Stimulated activated naive CD8-positive, alpha-beta T cell treated with anti-CD3 and anti-CD28 coated beads, Interleukin-15, amount 100 ng/mL, for 72 hours (primary cell): ENCODE measurements at regions not wholly inside any gene's neighbourhood (a gene's known extent, or its start where the extent isn't known, plus 50 kb on each side); places are given as distances from the start of the nearest gene placed in this dataset.
"Not testable (repeated sequence)": the region's sequence is repeated elsewhere in the genome, so short reads cannot be mapped to it uniquely, and the experiment has no call there.

Experiments used
- ATAC-seq: fragments of 150-1000 bp; cut with Tn5 transposase; 2 replicates; pipeline ENCODE4 v1.10.0; 2021; ENCODE audit warnings: mild to moderate bottlenecking, moderate library complexity
- DNase-seq, 2 donors: peaks; one replicate each; pipeline ENCODE4 v3.0.0; 2021 to 2022
- H3K27ac Mint-ChIP-seq, 2 donors: one replicate each; pipeline ENCODE4 v1.8.0; 2022; ENCODE audit warnings: mild to moderate bottlenecking in 2 of 2, mixed read lengths in 2 of 2, moderate library complexity in 2 of 2
- H3K27me3 Mint-ChIP-seq: one replicate; pipeline ENCODE4 v1.8.0; 2022; ENCODE audit warnings: mixed read lengths
- H3K4me1 Mint-ChIP-seq: one replicate; pipeline ENCODE4 v1.8.0; 2022; ENCODE audit warnings: mild to moderate bottlenecking, mixed read lengths
- H3K4me3 Mint-ChIP-seq, 2 donors: one replicate each; pipeline ENCODE4 v1.8.0; 2022; ENCODE audit warnings: mild to moderate bottlenecking in 2 of 2, mixed read lengths in 2 of 2, moderate library complexity in 1 of 2
- H3K9me3 Mint-ChIP-seq, 2 donors: one replicate each; pipeline ENCODE4 v1.8.0; 2022; ENCODE audit warnings: mixed read lengths in 2 of 2

DNA sequence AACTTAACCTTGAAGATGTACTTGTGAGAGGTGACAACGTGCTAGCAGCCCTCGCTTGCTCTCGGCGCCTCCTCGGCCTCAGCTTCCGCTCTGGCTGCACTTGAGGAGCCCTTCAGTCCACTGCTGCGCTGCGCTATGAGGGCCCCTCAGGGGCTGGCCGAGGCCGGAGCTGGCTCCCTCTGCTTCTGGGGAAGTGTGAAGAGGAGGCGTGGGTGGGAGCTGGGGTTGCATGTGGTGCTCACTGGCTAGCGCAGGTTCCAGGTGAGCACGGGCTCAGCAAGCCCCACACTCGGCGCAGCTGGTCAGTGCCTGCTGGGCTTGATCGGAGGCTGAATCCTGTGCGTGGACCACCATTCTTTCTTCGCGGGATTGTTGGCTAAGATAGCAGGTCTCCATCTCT lies 166.1 kb downstream of the MRPS30 start:
- H3K4me3 Mint-ChIP-seq = no peak overlapping the region
- no peak overlapping the region for H3K27ac Mint-ChIP-seq
- no peaks in the 10 kb centered on the region for H3K4me1 Mint-ChIP-seq
- H3K9me3 Mint-ChIP-seq = peaks cover 6 to 12% of the 10 kb centered on the region in 2 donors
- DNase-seq (no peak), ATAC-seq (no peak)
- H3K27me3 Mint-ChIP-seq = no peaks in the 10 kb centered on the region

DNA sequence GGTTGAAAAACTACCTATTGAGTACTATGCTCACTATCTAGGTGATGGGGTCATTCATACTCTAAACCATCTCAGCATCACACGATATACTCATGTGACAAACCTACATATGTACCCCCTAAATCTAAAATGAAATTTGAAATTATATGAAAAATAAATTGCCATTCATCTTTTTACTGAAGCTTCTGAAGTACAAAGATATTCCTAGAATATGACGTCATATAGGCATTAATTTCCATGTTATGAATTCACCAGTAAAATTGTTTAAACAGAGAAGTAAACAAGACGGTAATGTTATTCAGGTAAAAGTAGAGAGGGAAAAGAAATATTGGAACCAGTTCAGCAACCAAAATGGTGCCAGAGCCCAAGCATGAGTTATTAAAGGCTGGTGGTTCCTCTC lies 173.0 kb downstream of the MRPS30 start:
- Mint-ChIP-seq H3K9me3 (peaks cover 26 to 58% of the 10 kb centered on the region in 2 donors), H3K4me1 (no peaks in the 10 kb centered on the region), H3K4me3 (no peak overlapping the region), H3K27ac (no peak overlapping the region), H3K27me3 (no peaks in the 10 kb centered on the region)
- ATAC-seq (no peak), DNase-seq (no peak)

DNA sequence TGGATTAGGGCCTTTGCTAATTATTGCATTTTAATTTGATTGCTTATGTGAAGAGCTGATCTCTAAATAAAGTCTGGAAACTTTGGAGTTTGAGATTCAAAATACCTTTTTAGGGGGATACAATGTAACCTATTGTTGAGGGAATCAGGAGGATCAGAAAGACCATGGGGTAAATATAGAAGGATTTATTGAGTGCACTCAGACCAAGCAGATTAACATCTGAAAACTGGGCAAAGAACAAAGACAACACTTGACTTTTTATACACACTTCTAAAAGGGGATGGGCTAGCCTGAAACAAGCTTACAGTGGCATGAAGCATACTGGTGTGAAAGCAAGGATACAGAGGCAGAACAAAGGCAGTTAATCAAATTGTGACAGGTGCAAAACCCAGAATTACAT lies 174.3 kb downstream of the MRPS30 start:
- no peak overlapping the region for H3K27ac Mint-ChIP-seq
- peaks cover 26 to 68% of the 10 kb centered on the region in 2 donors for H3K9me3 Mint-ChIP-seq
- no peaks in the 10 kb centered on the region for H3K27me3 Mint-ChIP-seq
- DNase-seq = no peak
- no peaks in the 10 kb centered on the region for H3K4me1 Mint-ChIP-seq
- ATAC-seq = no peak
- no peak overlapping the region for H3K4me3 Mint-ChIP-seq

DNA sequence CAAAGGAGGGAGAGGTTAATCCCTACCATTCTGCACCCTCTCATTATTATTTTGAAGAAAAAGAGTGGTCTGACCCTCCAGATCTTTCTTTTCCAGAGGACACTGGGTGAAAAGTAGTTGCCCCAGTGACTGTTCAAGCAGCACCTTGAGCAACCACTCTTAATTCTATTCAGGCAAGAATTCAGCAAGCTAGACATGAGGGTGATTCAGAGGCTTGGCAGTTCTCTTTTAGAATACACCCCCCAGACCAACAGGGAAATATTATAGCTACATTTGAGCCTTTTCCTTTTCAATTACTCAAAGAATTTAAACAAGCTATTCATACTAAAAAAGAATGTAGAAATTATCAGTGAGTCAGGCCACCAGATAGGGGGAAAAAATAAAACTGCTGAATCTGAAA lies 178.3 kb downstream of the MRPS30 start:
- DNase-seq (no peak), ATAC-seq (no peak)
- Mint-ChIP-seq H3K9me3 (peaks cover 22 to 65% of the 10 kb centered on the region in 2 donors), H3K4me1 (no peaks in the 10 kb centered on the region), H3K27ac (no peak overlapping the region), H3K27me3 (no peaks in the 10 kb centered on the region), H3K4me3 (no peak overlapping the region)

DNA sequence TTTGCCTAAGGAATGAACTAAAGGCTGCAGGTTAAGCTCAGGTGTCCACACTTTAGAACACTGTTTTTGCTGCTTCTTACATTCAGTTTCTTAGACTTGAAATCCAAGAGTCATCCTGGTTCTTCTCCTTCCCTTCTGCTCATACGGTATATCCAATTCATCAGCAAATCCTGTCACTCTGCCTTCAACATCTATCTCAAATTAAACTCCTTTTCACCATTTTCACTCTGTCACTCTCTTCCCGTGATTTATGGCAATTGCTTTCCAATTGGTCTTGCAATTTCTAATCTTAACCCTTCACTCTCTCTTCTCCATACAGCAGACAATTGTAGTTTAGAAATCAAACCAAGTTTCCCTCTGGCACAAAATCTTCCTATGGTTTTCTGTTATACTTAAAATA lies 182.9 kb downstream of the MRPS30 start:
- H3K27ac Mint-ChIP-seq = no peak overlapping the region
- DNase-seq (no peak), ATAC-seq (no peak)
- H3K9me3 Mint-ChIP-seq = peaks cover 15 to 31% of the 10 kb centered on the region in 2 donors
- no peak overlapping the region for H3K4me3 Mint-ChIP-seq
- H3K27me3 Mint-ChIP-seq = no peaks in the 10 kb centered on the region
- H3K4me1 Mint-ChIP-seq = no peaks in the 10 kb centered on the region

DNA sequence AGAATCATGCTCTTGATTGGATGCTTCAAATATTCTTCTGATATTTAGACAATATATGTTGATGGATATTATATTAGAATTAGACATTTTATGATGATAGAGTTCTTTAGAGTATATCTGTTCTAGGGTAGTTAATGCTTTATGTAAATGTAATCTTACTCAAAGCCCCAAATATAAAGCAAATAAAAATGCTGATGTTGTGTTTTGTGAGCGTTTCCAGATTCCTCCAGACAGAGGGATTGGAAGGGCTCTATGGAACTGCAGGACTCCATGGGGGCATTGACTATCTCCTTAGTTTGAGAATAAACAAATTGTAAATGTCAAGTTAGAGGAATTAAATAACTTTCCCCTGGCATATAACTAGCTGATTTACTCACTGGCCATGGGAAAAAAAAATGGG lies 184.5 kb downstream of the MRPS30 start:
- H3K4me1 Mint-ChIP-seq = no peaks in the 10 kb centered on the region
- no peak for DNase-seq

DNA sequence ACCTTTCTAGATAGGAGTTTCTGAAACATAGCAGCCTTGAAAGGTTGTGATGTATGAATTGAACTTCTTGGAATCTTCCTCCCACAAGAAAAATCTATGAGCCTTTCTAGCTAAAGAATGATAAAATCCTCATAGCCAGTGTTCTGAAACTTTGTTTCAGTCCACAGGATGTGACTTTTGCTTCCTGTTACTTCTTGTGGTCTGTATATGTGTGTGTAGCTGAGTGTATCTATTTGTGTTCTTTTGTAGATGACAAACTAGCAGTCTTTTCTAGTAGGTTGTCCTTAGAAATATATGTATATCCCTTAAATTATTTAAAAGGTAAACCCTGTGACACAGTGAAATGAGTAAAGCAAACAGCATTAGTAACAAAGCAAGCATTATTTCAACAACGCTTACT lies 188.8 kb downstream of the MRPS30 start:
- ATAC-seq = no peak
- Mint-ChIP-seq H3K4me3 (no peak overlapping the region), H3K27ac (no peak overlapping the region), H3K9me3 (no peaks in the 10 kb centered on the region), H3K27me3 (no peaks in the 10 kb centered on the region), H3K4me1 (no peaks in the 10 kb centered on the region)
- no peak for DNase-seq

More for the DNA sequence above, 184.5 kb downstream of the MRPS30 start:
- H3K27ac Mint-ChIP-seq = no peak overlapping the region
- H3K4me3 Mint-ChIP-seq = no peak overlapping the region
- ATAC-seq = no peak
- H3K9me3 Mint-ChIP-seq = peaks cover 15 to 20% of the 10 kb centered on the region in 2 donors
- no peaks in the 10 kb centered on the region for H3K27me3 Mint-ChIP-seq

DNA sequence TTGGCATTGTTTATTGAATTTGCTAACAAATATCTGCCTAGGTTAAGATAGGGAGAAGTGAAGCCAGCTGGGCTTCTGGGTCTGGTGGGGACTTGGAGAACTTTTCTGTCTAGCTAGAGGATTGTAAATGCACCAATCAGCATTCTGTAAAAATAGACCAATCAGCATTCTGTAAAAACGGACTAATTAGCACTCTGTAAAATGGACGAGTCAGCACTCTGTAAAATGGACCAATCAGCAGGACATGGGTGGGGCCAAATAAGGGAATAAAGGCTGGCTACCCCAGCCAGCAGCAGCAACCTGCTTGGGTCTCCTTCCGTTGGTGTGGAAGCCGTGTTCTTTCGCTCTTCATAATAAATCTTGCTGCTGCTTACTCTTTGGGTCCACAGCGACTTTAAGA lies 198.4 kb downstream of the MRPS30 start:
- H3K9me3 Mint-ChIP-seq = not testable (repeated sequence)

DNA sequence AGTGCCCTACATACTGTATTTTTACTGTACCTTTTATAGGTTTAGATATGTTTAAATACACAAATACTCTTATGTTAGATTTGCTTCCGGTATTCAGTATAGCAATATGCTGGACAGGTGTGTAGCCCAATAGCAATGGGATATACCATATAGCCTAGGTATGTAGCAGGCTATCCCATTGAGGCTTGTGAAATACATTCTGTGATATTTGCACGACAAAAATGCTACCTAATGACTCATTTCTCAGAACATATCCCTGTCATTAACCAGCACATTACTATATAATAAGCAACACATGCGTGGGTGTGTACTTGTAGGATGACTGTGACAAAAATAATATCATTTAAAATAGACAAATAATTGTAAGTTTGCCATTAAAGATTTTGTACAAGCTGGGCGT lies 208.8 kb downstream of the MRPS30 start:
- DNase-seq (no peak), ATAC-seq (no peak)
- Mint-ChIP-seq H3K27ac (no peak overlapping the region), H3K4me3 (no peak overlapping the region), H3K4me1 (no peaks in the 10 kb centered on the region), H3K9me3 (peaks cover 0 to 4% of the 10 kb centered on the region in 2 donors), H3K27me3 (no peaks in the 10 kb centered on the region)

More for the DNA sequence above, 198.4 kb downstream of the MRPS30 start:
- not testable (repeated sequence) for H3K4me3 Mint-ChIP-seq, H3K27me3 Mint-ChIP-seq, H3K27ac Mint-ChIP-seq, H3K4me1 Mint-ChIP-seq, ATAC-seq, DNase-seq

DNA sequence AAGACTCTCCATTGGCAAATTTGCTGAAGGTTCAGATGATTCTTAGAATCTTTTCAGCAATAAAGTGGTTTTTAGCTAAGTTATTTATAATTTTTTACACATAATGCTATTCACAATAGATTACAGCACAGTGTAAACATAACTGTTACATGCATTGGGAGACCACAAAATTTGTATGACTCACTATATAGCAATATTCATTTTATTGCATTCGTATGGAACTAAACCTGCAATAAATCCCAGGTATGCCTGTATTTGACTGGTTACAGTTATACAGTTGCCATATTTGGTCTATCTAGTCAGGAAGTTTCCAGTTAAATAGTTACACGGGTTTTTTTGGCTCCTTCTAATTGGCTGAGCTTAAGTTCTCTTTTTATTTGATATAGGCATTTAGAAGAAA lies 220.8 kb downstream of the MRPS30 start:
- Mint-ChIP-seq H3K27me3 (no peaks in the 10 kb centered on the region), H3K4me3 (no peak overlapping the region), H3K27ac (no peak overlapping the region), H3K4me1 (no peaks in the 10 kb centered on the region), H3K9me3 (peaks cover 7% of the 10 kb centered on the region in 2 donors)
- DNase-seq = no peak
- ATAC-seq = no peak

DNA sequence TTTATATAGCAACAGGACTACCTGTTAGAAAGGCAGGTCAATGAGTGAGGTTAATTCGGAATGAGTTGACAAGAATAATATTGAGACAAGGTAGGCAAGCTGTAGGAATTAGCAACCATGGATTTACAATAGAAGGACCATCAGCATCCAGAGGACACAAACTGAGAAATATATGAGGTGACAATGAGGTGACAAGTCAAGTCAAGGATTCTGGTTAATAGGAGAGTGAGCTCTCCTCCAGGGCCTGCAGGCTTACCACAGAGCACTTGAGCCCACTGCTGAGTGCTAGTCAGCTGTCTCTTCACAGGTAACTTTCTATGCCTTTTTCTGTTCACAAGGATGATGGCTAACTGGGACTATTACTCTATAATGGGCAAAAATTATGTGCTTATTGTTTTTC lies 227.2 kb downstream of the MRPS30 start:
- H3K27ac Mint-ChIP-seq = no peak overlapping the region
- ATAC-seq (no peak), DNase-seq (no peak)
- H3K4me1 Mint-ChIP-seq = no peaks in the 10 kb centered on the region
- H3K4me3 Mint-ChIP-seq = no peak overlapping the region
- H3K9me3 Mint-ChIP-seq = no peaks in the 10 kb centered on the region
- no peaks in the 10 kb centered on the region for H3K27me3 Mint-ChIP-seq

DNA sequence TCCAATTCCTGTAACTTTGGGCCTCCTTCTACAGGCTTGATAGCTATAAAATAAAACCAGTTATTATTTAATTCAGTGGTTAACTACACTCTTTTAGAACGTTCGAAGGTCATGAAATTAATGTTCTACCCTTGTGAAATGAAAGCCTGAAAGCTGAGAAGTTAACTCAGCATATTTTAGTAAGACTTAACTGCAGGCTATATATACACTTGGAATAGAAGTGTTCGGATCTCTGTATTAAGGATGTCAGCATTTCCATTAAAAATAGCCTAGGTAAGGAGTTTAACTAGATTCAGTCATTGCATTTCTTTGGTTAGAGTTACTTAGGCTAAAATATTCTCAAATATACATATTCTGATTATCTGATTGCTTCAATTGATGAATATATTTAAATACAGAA lies 229.2 kb downstream of the MRPS30 start:
- no peaks in the 10 kb centered on the region for H3K9me3 Mint-ChIP-seq
- no peak for ATAC-seq
- no peak overlapping the region for H3K4me3 Mint-ChIP-seq
- no peaks in the 10 kb centered on the region for H3K27me3 Mint-ChIP-seq
- no peaks in the 10 kb centered on the region for H3K4me1 Mint-ChIP-seq
- no peak overlapping the region for H3K27ac Mint-ChIP-seq
- DNase-seq = no peak

DNA sequence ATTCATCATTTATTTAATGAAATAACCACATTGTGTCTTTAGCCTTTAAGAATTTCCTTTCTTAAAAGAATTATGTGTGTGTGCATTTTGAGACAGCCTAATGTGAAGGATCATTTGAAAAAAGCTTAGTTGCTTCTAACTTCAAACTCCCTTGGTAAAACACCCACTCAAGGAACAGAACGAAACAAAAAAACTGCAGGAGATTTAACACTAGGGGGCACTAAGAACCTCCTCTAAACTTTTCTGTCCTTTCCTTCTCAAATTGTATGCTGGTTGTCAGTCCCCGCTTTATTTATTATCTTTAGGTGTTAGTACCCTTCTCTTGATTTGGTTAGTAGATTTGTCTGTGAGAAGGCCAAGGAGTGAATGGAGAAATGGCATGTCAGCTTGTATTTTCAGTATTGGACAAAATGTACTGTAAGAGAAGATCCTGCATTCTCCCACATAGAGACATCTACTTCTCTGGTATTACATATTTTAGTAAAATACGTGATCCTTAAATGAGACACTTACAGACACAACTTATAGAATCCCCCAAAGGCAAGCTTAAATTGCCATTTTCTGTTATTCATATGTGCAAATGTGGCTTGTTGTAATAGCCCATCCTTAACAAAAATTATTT lies 229.7 kb downstream of the MRPS30 start:
- Mint-ChIP-seq H3K27me3 (no peaks in the 10 kb centered on the region), H3K4me1 (no peaks in the 10 kb centered on the region), H3K9me3 (no peaks in the 10 kb centered on the region), H3K4me3 (no peak overlapping the region), H3K27ac (no peak overlapping the region)
- no peak for DNase-seq
- no peak for ATAC-seq

DNA sequence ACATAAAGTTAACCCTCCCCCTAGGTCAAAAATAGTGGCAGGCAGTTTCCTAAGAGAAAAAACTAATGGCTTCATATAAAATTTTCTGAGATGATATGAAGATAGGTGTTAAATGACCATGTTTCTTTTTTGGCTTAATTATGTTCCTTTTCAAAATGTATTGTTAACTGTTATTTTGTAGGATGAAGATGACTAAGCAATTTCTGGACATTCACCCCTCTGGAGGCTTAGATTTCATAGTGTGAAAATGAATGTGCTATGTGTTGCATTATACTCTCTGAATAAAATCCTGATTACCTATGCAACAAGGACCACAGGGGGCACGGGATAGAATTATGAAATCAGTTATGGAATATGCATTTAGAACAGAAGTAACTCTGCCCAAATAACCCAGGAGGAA lies 233.5 kb downstream of the MRPS30 start:
- no peaks in the 10 kb centered on the region for H3K9me3 Mint-ChIP-seq

DNA sequence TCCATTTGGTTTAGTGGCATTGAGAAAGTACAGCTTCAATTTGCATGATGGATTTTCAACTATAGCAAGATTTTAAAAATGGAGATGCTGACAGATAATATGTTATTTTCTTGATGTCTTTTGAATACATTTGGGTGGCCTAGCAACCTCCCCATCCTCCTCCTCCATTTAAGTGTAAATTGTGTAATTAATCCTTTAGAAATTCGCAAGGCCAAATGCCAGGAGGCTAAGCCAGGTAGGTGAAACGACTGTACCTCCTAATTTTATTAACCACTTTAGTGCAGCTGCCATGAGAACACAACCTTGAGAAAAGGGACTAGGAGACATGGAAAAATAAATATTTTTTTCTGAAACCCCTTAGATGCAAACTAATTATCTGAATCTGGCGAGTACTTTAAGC lies 248.8 kb downstream of the MRPS30 start:
- no peaks in the 10 kb centered on the region for H3K9me3 Mint-ChIP-seq
- no peaks in the 10 kb centered on the region for H3K27me3 Mint-ChIP-seq

More for the DNA sequence above, 233.5 kb downstream of the MRPS30 start:
- no peak overlapping the region for H3K27ac Mint-ChIP-seq
- H3K4me1 Mint-ChIP-seq = no peaks in the 10 kb centered on the region
- DNase-seq (no peak), ATAC-seq (no peak)
- H3K4me3 Mint-ChIP-seq = no peak overlapping the region
- no peaks in the 10 kb centered on the region for H3K27me3 Mint-ChIP-seq

DNA sequence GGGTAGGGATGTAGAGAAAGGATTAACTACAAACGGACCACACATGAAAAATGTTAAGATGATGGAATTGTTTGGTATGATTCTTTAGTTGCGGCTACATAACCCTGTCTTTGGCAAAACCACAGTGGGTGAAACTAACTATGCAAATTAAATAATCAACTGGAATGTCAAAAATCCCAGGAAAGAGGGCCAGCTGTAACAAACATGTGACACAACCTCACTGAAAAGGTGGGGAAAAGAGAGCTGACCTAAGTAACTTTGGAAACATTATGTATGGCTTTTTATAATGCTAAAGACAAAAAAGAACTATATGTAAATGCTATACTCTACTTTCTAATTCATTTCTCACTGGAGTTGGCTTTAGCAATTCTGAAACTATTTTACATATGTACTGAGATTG lies 252.0 kb downstream of the MRPS30 start:
- no peak for ATAC-seq
- Mint-ChIP-seq H3K9me3 (no peaks in the 10 kb centered on the region), H3K27me3 (no peaks in the 10 kb centered on the region), H3K4me1 (no peaks in the 10 kb centered on the region), H3K4me3 (no peak overlapping the region), H3K27ac (no peak overlapping the region)
- DNase-seq = no peak

More for the DNA sequence above, 248.8 kb downstream of the MRPS30 start:
- DNase-seq (no peak), ATAC-seq (no peak)
- H3K27ac Mint-ChIP-seq = no peak overlapping the region
- H3K4me1 Mint-ChIP-seq = no peaks in the 10 kb centered on the region
- H3K4me3 Mint-ChIP-seq = no peak overlapping the region

DNA sequence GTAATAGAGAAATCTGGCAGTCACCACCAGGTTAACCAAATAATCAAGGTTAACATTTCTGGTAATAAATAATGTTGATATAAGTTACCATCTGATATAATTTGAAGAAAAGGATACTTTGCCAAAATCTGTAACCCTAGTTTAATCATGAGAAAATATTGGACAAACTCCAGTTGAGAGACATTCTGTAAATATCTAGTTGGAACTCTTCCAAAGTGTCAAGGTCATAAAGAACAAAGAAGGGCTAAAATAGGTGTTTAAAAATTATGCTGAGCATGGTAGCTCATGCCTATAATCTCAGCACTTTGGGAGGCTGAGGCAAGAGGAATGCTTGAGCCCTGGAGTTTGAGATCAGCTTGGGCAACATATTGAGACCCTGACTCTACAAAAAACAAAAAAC lies 253.3 kb downstream of the MRPS30 start:
- Mint-ChIP-seq H3K27me3 (no peaks in the 10 kb centered on the region), H3K4me1 (no peaks in the 10 kb centered on the region), H3K9me3 (no peaks in the 10 kb centered on the region), H3K4me3 (no peak overlapping the region), H3K27ac (no peak overlapping the region)
- ATAC-seq (no peak), DNase-seq (no peak)
